Ovary (tissue), 3 donors: ENCODE measurements at regions not wholly inside any gene's neighbourhood (a gene's known extent, or its start where the extent isn't known, plus 50 kb on each side); places are given as distances from the start of the nearest gene placed in this dataset.

ENCODE experiments used
- EP300 ChIP-seq: sonication (generic); formaldehyde crosslinking; IDR thresholded peaks from one replicate; pipeline ENCODE4 v1.6.1; 2017; ENCODE audit warnings: antibody characterized with exemption
- TF ChIP-seq, protein P1 (sequence below), 3 donors: fragments of 450-650 bp in 2 of 3; fragments of 200-600 bp in 1 of 3; IDR thresholded peaks; one replicate each; pipeline versions ENCODE4 v1.5.1 to v1.8.0; 2016 to 2022; ENCODE audit warnings: antibody characterized with exemption in 3 of 3, mild to moderate bottlenecking in 1 of 3
- donor health status: DM: no; HTN: no; CAD: no.

DNA sequence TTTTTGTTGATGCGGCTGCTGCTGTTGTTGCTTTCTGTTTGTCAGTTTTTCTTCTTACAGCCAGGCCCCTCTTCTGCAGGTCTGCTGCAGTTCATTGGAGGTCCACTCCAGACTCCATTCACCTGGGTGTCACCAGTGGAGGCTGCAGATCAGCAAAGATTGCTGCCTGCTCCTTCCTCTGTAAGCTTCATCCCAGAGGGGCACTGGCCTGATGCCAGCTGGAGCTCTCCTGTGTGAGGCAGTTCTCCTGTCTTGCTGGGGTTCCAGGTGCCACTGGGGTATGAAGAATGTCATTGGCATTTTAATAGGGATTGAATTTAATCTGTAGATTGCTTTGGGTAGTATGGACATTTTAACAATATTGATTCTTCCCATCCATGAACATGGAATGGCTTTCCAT is 308.5 kb upstream of the MEOX2 start:
- no peak for TF ChIP-seq EP300
- TF ChIP-seq, protein P1, sequence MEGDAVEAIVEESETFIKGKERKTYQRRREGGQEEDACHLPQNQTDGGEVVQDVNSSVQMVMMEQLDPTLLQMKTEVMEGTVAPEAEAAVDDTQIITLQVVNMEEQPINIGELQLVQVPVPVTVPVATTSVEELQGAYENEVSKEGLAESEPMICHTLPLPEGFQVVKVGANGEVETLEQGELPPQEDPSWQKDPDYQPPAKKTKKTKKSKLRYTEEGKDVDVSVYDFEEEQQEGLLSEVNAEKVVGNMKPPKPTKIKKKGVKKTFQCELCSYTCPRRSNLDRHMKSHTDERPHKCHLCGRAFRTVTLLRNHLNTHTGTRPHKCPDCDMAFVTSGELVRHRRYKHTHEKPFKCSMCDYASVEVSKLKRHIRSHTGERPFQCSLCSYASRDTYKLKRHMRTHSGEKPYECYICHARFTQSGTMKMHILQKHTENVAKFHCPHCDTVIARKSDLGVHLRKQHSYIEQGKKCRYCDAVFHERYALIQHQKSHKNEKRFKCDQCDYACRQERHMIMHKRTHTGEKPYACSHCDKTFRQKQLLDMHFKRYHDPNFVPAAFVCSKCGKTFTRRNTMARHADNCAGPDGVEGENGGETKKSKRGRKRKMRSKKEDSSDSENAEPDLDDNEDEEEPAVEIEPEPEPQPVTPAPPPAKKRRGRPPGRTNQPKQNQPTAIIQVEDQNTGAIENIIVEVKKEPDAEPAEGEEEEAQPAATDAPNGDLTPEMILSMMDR (IDR thresholded peaks at IDR 0.05), result no peak
